Muscle layer of colon (tissue), 2 donors: ENCODE measurements at regions not wholly inside any gene's neighbourhood (a gene's known extent, or its start where the extent isn't known, plus 50 kb on each side); places are given as distances from the start of the nearest gene placed in this dataset.
"Not testable (repeated sequence)": the region's sequence is repeated elsewhere in the genome, so short reads cannot be mapped to it uniquely, and the experiment has no call there.

ENCODE experiments used
- H3K27ac ChIP-seq: one replicate; pipeline ENCODE4 v1.7.0; 2013; ENCODE audit warnings: low read depth, mild to moderate bottlenecking, low read length, moderate library complexity
- H3K27me3 ChIP-seq, 2 donors: one replicate each; pipeline ENCODE4 v1.7.0; 2013; ENCODE audit warnings: low read length in 2 of 2, mild to moderate bottlenecking in 2 of 2; ENCODE audit not compliant: insufficient read depth in 2 of 2, control insufficient read depth in 1 of 2
- H3K36me3 ChIP-seq: one replicate; pipeline ENCODE4 v1.7.0; 2013; ENCODE audit warnings: mild to moderate bottlenecking, low read length; ENCODE audit not compliant: insufficient read depth
- H3K4me1 ChIP-seq: one replicate; pipeline ENCODE4 v1.7.0; 2013; ENCODE audit warnings: mild to moderate bottlenecking, low read length; ENCODE audit not compliant: insufficient read depth
- H3K4me3 ChIP-seq, 2 donors: one replicate each; pipeline ENCODE4 v1.7.0; 2013; ENCODE audit warnings: low read length in 2 of 2, low read depth in 1 of 2, mild to moderate bottlenecking in 1 of 2, moderate library complexity in 1 of 2
- H3K9ac ChIP-seq: one replicate; pipeline ENCODE4 v1.7.0; 2013; ENCODE audit warnings: low read length
- H3K9me3 ChIP-seq: one replicate; pipeline ENCODE4 v1.7.0; 2013; ENCODE audit warnings: mild to moderate bottlenecking, low read length
- donor health status: abdominal sarcoma.
- donor health status: Adenocarcinoma of cecum.

DNA sequence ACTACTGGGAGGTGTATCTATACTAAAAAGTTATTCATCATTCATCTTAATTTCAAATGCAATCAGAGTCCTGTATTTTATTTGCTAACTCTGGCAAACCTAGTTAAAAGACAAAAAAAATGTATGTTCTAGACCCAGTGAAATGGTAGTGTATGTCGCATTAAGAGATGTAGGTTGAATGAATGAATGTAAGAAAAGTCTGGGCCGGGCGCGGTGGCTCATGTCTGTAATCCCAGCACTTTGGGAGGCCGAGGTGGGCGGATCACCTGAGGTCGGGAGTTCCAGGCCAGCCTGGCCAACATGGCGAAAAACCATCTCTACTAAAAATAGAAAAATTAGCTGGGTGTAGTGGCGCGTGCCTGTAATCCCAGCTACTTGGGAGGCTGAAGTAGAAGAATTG is 214.7 kb upstream of the ZNF217 start:
- H3K36me3 ChIP-seq, H3K27me3 ChIP-seq, H3K9me3 ChIP-seq, H3K4me1 ChIP-seq, H3K27ac ChIP-seq, H3K4me3 ChIP-seq, H3K9ac ChIP-seq: not testable (repeated sequence)

DNA sequence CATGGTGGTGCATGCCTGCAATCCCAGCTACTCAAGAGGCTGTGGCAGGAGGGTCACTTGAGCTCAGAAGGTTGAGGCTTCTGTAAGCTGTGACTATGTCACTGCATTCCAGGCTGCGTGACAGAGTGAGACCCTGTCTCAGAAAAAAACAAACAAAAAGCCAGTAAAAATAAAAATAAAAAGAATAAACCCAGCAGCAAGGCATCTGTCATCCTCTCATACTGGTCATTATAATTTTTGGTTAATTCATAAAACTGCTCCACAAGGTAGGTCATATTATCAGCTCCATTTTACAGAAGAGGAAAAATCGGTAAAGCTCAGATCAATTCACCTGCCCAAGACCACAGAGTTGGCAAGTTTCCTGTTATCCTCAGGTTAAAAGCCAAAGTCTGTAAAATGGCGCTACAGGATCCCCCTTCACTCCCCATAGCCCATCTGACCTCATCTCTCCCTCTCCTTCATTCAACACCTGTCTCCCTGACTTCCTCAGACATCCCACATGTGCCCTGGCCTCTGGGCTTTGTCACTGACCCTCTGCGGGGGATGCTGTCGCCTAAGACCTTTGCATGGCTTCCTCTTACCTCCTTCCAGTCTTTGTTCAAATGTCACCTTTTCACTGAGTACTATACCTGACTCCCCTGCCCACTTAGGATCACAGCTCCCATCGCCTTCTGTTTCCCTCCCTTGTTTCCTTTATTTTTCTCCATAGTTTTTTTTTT is 213.2 kb upstream of the ZNF217 start:
- Histone ChIP-seq H3K36me3 (no peaks in the 10 kb centered on the region), H3K27me3 (no peaks in the 10 kb centered on the region)

DNA sequence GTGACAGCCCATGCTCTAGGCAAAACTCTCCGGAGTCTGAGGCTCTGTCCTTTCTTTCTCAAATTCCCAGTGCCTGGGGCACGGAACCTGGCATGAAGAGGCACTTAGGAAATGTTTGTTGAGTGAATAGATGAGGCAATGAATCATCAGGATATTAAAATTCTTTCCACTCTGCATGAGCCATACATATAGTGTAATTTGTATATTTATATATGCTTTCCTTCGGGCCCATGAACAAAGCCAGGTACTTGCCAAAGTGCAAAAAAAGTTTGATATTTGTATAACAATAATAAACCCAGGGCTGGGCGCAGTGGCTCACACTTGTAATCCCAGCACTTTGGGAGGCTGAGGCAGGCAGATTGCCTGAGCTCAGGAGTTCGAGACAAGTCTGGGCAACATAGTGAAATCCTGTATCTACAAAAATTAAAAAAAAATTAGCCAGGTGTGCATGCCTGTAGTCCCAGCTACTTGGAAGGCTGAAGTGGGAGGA is 212.3 kb upstream of the ZNF217 start:
- Histone ChIP-seq H3K9me3 (no peaks in the 10 kb centered on the region), H3K9ac (no peak overlapping the region), H3K27ac (no peak overlapping the region), H3K27me3 (no peaks in the 10 kb centered on the region), H3K4me1 (no peaks in the 10 kb centered on the region), H3K36me3 (no peaks in the 10 kb centered on the region), H3K4me3 (no peak overlapping the region)

More for the DNA sequence above, 213.2 kb upstream of the ZNF217 start:
- H3K9ac ChIP-seq = no peak overlapping the region
- no peak overlapping the region for H3K27ac ChIP-seq
- no peaks in the 10 kb centered on the region for H3K4me1 ChIP-seq
- no peak overlapping the region for H3K4me3 ChIP-seq
- no peaks in the 10 kb centered on the region for H3K9me3 ChIP-seq

DNA sequence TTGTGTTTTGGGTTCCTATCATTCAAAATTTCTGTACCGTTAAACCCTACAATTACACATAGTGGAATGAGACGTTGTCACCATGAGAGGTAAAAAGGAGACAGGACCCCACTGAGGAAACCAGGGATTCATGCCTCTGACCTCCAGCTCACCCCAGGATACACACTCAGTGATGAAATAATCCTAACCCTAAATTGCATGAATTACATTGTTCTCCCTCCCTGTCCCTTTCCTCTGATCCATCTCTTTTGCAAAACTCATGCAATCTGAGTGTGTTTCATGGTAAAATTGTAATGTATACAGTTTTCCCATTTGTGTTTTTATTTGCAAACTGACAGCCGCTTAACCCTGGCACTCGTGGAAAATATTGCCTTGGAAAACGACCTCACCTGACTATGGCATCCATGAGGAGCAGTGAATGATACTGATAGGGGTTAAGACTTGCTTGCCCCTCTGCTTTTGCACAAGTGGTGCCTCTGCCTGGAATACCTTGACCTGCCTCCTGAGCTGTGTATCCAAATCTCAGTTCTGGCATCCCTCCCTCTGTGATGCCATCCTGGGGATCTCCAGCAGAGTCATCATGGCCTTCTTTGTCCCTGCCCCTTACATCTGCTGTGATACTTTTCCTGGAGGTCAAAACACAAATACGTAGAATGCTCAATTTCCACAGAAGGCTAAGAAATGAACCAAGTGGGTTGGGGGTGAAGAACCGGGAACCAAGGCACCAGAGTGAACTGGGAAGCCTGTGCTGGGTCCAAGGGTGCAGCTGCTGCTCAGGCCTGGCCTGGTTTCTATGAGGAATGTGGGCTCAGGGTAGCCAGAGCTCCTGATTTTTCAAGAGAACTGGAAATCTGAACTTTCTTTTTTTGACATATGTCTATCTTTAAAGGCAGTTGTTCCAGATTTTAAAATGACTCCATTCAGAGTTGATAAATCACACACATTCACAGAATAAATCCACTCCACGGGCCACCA is 211.6 kb upstream of the ZNF217 start:
- Histone ChIP-seq H3K9me3 (no peaks in the 10 kb centered on the region), H3K36me3 (no peaks in the 10 kb centered on the region), H3K9ac (no peak overlapping the region), H3K27ac (no peak overlapping the region), H3K4me3 (no peak overlapping the region), H3K27me3 (no peaks in the 10 kb centered on the region), H3K4me1 (no peaks in the 10 kb centered on the region)

DNA sequence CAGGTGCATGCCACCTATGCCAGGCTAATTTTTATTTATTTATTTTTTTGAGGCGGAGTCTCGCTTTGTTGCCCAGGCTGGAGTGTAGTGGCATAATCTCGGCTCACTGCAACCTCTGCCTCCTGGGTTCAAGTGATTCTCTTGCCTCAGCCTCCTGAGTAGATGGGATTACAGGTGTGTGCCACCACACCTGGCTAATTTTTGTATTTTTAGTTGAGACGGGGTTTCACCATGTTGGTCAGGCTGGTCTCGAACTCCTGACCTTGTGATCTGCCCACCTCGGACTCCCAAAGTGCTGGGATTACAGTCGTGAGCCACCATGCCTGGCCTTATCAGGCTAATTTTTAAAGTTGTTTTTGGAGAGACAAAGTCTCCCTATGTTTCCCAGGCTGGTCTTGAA is 210.7 kb upstream of the ZNF217 start:
- not testable (repeated sequence) for H3K27ac ChIP-seq, H3K27me3 ChIP-seq, H3K9ac ChIP-seq, H3K4me1 ChIP-seq, H3K9me3 ChIP-seq, H3K36me3 ChIP-seq, H3K4me3 ChIP-seq

DNA sequence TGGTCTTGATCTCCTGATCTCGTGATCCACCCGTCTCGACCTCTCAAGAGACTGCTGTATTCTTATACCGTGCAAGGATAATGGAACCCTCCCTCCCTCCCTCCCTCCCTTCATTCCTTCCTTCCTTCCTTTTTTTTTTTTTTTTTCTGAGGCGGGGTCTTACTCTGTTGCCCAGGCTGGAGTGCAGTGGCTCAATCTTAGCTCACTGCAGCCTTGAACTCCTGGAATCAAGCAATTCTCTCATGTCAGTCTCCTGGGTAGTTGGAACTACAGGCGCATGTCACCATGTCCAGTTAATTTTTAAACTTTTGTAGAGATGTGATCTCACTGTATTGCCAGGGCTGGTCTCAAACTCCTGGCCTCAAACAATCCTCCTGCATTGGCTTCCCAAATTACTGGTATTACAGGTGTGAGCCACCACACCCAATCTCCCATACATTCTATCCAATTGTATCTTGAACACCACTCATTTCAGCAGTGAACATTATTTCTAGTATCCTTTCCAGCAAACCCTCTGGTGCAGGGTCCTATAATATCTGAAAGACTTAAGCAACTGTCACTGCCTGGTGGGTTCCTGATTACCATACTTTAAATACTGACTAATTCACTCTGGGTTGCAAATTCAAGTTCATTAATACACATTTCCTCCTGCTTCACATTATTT is 210.0 kb upstream of the ZNF217 start:
- H3K9ac ChIP-seq = no peak overlapping the region
- H3K4me3 ChIP-seq = no peak overlapping the region
- no peaks in the 10 kb centered on the region for H3K36me3 ChIP-seq
- H3K9me3 ChIP-seq = no peaks in the 10 kb centered on the region
- no peaks in the 10 kb centered on the region for H3K27me3 ChIP-seq
- no peaks in the 10 kb centered on the region for H3K4me1 ChIP-seq
- H3K27ac ChIP-seq = no peak overlapping the region

DNA sequence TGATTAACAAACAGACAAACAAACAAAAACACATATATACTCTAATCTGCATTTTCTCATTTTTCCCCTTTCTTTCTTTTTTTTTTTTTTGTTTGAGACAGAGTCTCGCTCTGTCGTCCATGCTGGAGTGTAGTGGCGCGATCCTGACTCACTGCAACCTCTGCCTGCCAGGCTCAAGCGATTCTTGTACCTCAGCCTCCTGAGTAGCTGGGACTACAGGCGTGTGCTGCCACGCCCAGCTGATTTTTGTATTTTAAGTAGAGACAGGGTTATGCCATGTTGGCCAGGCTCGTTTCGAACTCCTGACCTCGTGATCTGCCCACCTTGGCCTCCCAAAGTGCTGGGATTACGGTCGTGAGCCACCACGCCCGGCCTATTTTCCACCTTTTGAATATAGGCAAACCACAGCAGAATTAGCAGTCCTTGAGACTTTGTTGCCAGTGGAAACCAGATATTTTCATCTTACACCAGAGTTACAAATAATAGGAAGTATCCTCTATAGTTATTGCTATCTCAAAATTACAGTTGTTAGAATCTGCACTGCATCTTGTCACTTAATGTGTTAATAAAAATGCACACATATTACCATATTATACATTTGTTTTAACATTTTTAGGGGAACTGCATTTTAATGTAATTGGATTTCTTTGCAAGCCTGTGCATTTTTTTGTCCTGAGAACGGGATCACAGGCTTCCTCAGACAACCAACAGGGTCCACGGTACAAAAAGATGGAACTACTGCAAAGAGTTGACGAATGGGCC is 208.2 kb upstream of the ZNF217 start:
- Histone ChIP-seq H3K36me3 (no peaks in the 10 kb centered on the region), H3K9me3 (no peaks in the 10 kb centered on the region), H3K4me3 (no peak overlapping the region), H3K9ac (no peak overlapping the region), H3K4me1 (no peaks in the 10 kb centered on the region), H3K27me3 (no peaks in the 10 kb centered on the region), H3K27ac (no peak overlapping the region)

DNA sequence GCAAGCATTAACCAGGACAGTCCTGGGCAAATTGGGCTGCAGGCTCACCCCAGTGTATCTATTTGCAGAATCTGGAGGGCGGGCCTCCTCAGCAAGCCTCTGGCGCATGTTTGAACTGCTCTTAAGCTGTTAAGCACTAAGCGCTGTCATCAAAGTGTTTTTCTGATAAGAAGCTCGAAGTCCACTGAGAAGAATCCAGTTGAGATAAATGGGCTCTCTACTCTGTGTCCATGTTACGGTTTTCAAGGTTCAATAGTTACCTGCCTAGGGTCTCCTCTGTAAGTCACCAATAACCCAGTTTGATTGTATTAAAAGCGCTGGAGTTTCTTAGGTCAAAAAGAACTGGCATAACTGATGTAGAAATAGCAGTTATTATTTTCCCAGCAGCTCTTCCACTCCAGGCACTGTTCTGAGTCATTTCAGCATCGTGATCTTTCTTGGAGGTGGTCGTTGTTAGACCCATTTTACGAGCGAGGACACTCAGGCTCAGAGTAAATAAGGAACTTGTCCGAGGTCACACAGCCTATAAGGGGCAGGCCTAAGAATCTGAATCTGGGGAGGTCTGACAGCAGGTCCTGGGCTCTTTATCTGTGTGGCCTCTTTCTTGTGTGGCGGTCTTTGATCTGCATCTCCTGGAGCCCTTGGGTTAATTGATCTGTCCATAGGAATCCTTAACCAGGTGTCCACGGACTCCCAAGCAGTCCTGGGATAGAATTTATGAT is 207.4 kb upstream of the ZNF217 start:
- no peak overlapping the region for H3K27ac ChIP-seq
- no peak overlapping the region for H3K9ac ChIP-seq
- no peaks in the 10 kb centered on the region for H3K27me3 ChIP-seq
- H3K4me1 ChIP-seq = no peaks in the 10 kb centered on the region
- H3K9me3 ChIP-seq = no peaks in the 10 kb centered on the region
- no peaks in the 10 kb centered on the region for H3K36me3 ChIP-seq
- no peak overlapping the region for H3K4me3 ChIP-seq

DNA sequence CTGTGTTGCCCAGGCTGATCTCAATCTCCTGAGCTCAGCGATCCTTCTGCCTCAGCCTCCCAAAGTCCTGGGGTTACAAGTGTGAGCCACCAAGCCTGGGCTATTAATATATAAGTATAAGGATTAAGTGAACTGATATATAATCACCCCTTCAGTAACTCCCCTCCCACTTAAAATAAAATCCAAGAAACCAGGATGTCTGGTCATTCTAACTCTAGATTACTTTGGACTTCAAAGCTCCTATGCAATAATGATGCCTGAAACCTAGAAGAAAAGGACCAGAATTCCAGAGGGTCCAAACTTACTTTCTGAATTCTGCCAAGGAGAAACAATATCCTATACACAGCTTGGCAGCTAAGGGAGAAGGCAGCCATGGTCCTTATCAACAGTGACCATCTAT is 206.8 kb upstream of the ZNF217 start:
- Histone ChIP-seq H3K9ac (no peak overlapping the region), H3K9me3 (no peaks in the 10 kb centered on the region), H3K4me1 (no peaks in the 10 kb centered on the region), H3K27ac (no peak overlapping the region), H3K27me3 (no peaks in the 10 kb centered on the region), H3K4me3 (no peak overlapping the region), H3K36me3 (no peaks in the 10 kb centered on the region)

DNA sequence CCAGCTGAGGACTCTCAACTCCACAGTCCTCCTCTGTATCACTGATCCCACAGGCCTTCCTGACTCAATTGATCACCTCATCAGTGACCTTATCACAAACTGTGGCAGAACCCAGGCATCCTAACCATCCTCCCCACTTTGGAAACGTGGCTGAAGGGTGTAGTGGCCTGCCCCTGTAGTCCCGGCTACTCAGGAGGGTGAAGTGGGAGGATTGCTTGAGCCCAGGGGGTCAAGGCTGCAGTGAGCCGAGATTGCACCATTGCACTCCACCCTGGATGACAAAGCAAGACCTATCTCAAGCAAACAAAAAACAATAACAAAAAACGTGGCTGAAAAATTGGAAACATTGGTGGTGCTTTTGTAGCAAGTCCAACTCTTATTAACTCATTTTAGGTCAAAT is 203.4 kb upstream of the ZNF217 start:
- H3K27me3 ChIP-seq = no peaks in the 10 kb centered on the region
- H3K9ac ChIP-seq = no peak overlapping the region
- no peaks in the 10 kb centered on the region for H3K36me3 ChIP-seq
- H3K9me3 ChIP-seq = no peaks in the 10 kb centered on the region
- no peaks in the 10 kb centered on the region for H3K4me1 ChIP-seq
- no peak overlapping the region for H3K4me3 ChIP-seq
- no peak overlapping the region for H3K27ac ChIP-seq
